AG04450 (cell line): ENCODE measurements at regions not wholly inside any gene's neighbourhood (a gene's known extent, or its start where the extent isn't known, plus 50 kb on each side); places are given as distances from the start of the nearest gene placed in this dataset.

Experiments
- CTCF ChIA-PET: fragments of 300-600, 350-600 bp; formaldehyde crosslinking; extraction: SDS; loops from one replicate; lab custom pipeline; 2022; ENCODE audit warnings: antibody characterized with exemption, inconsistent platforms; lab: Charles Lee
- POLR2A ChIA-PET: fragments of 350-600 bp; formaldehyde crosslinking; extraction: SDS; loops from one replicate; lab custom pipeline; 2021; ENCODE audit warnings: antibody characterized with exemption, inconsistent platforms; lab: Yijun Ruan, JAX
- DNase-seq: peaks from one replicate; pipeline ENCODE4 v3.0.0-alpha.2; 2011; ENCODE audit warnings: low read depth, low spot score
- H3K27ac ChIP-seq: one replicate; pipeline ENCODE4 v1.5.1; 2012; ENCODE audit warnings: low read depth, low read length, control low read depth
- H3K27me3 ChIP-seq: one replicate; pipeline ENCODE4 v1.6.0; 2012; ENCODE audit warnings: low read length; ENCODE audit not compliant: control insufficient read depth, insufficient read depth
- H3K4me3 ChIP-seq: 2 replicates; pipeline ENCODE4 v1.5.1; 2011; ENCODE audit warnings: mild to moderate bottlenecking, low read depth, low read length, control low read depth
- H3K9me3 ChIP-seq: 2 replicates; pipeline ENCODE4 v1.5.1; 2012; ENCODE audit warnings: low read length; ENCODE audit not compliant: control insufficient read depth, insufficient read depth
- CTCF ChIP-seq: IDR thresholded peaks from 2 replicates; pipeline ENCODE4 v1.5.1; 2011; ENCODE audit warnings: low read depth, low read length, control low read depth, inconsistent platforms

- POLR2A ChIA-PET, result no interaction called here
- H3K27ac ChIP-seq, result no peak overlapping the region
- TF ChIP-seq CTCF, result no peak
- DNase-seq, result no peak
- peaks cover 7% of the 10 kb centered on the region for H3K9me3 ChIP-seq
- CTCF ChIA-PET, result no interaction called here
- no peak overlapping the region for H3K4me3 ChIP-seq
- H3K27me3 ChIP-seq, result no peaks in the 10 kb centered on the region
Measured at GRCh38 chr6:62819640-62820039, 391.6 kb upstream of the FKBP1C start.

GRCh38 chr6:62808565-62809293, 402.5 kb upstream of the FKBP1C start:
- TF ChIP-seq CTCF, result no peak
- H3K27me3 ChIP-seq, result no peaks in the 10 kb centered on the region
- H3K9me3 ChIP-seq, result no peaks in the 10 kb centered on the region
- POLR2A ChIA-PET, result no interaction called here
- no peak overlapping the region for H3K4me3 ChIP-seq
- H3K27ac ChIP-seq, result no peak overlapping the region
- CTCF ChIA-PET, result no interaction called here
- no peak for DNase-seq

- H3K4me3 ChIP-seq, result no peak overlapping the region
- no peak for TF ChIP-seq CTCF
- H3K27me3 ChIP-seq, result no peaks in the 10 kb centered on the region
- CTCF ChIA-PET, result no interaction called here
- POLR2A ChIA-PET, result no interaction called here
- DNase-seq, result no peak
- no peak overlapping the region for H3K27ac ChIP-seq
- H3K9me3 ChIP-seq, result peaks cover 7% of the 10 kb centered on the region
Measured at GRCh38 chr6:62805431-62805830, 405.8 kb upstream of the FKBP1C start.

- Histone ChIP-seq H3K27me3 (no peaks in the 10 kb centered on the region), H3K27ac (no peak overlapping the region), H3K4me3 (no peak overlapping the region), H3K9me3 (peaks cover 11% of the 10 kb centered on the region)
- DNase-seq, result no peak
- CTCF ChIA-PET, result no interaction called here
- no peak for TF ChIP-seq CTCF
- POLR2A ChIA-PET, result no interaction called here
Measured at GRCh38 chr6:62803094-62803493, 408.2 kb upstream of the FKBP1C start.

GRCh38 chr6:62797190-62797589, 414.1 kb upstream of the FKBP1C start:
- Histone ChIP-seq H3K9me3 (peaks cover 8% of the 10 kb centered on the region; the same call in 1 of the 2 replicates), H3K27ac (no peak overlapping the region), H3K27me3 (no peaks in the 10 kb centered on the region), H3K4me3 (no peak overlapping the region)
- POLR2A ChIA-PET, result no interaction called here
- DNase-seq, result no peak
- no peak for TF ChIP-seq CTCF
- CTCF ChIA-PET, result no interaction called here
